HEK293 (cell line): ENCODE measurements at regions not wholly inside any gene's neighbourhood (a gene's known extent, or its start where the extent isn't known, plus 50 kb on each side); places are given as distances from the start of the nearest gene placed in this dataset.
A peak's percentile ranks its signal among the peaks of the same experiment; 100 is the strongest.

ENCODE experiments used
- CTCF ChIA-PET: fragments of 350-600 bp; formaldehyde crosslinking; extraction: SDS; loops from one replicate; lab custom pipeline; 2021; ENCODE audit warnings: antibody characterized with exemption; lab: Yijun Ruan, JAX
- POLR2A ChIA-PET: fragments of 300-600 bp; formaldehyde crosslinking; extraction: SDS; loops from one replicate; lab custom pipeline; 2020; ENCODE audit warnings: antibody characterized with exemption, inconsistent platforms; lab: Yijun Ruan, JAX
- H3K27ac ChIP-seq: fragments of 200-500 bp; sonication (Bioruptor generic); 2 replicates; pipeline ENCODE4 v1.5.1; 2014; ENCODE audit warnings: low read depth, low read length, control low read depth, inconsistent platforms; ENCODE audit errors: extremely low read depth
- H3K36me3 ChIP-seq, 2 experiments: fragments of 200-500 bp in 1 of 2; sonication (Bioruptor generic) in 1 of 2; 1 replicate in 1 of 2; 2 replicates in 1 of 2; pipeline ENCODE4 v1.5.1; 2014 to 2017; ENCODE audit warnings: inconsistent platforms in 2 of 2, low read length in 2 of 2; ENCODE audit not compliant: control insufficient read depth in 2 of 2, insufficient read depth in 1 of 2
- H3K4me1 ChIP-seq: fragments of 200-500 bp; sonication (Bioruptor generic); 2 replicates; pipeline ENCODE4 v1.5.1; 2014; ENCODE audit warnings: mild to moderate bottlenecking, low read length, inconsistent platforms; ENCODE audit not compliant: control insufficient read depth, insufficient read depth
- H3K4me3 ChIP-seq: 2 replicates; pipeline ENCODE4 v1.5.1; 2011; ENCODE audit warnings: low read depth, mild to moderate bottlenecking, control low read depth, low read length, moderate library complexity
- H3K9me3 ChIP-seq: fragments of 200-500 bp; sonication (Bioruptor generic); 2 replicates; pipeline ENCODE4 v1.5.1; 2014; ENCODE audit warnings: low read depth, low read length, inconsistent platforms; ENCODE audit not compliant: control insufficient read depth, insufficient read depth
- ATF2 ChIP-seq: fragments of 450-650 bp; formaldehyde crosslinking; IDR thresholded peaks from 2 replicates; pipeline ENCODE4 v1.5.1; 2016; ENCODE audit warnings: missing biosample characterization, missing genetic modification characterization, low read depth
- GFI1B ChIP-seq: fragments of 450-650 bp; formaldehyde crosslinking; IDR thresholded peaks from 2 replicates; pipeline ENCODE4 v1.5.1; 2016; ENCODE audit warnings: missing biosample characterization, missing genetic modification characterization
- GLIS1 ChIP-seq: fragments of 450-650 bp; formaldehyde crosslinking; IDR thresholded peaks from 2 replicates; pipeline ENCODE4 v1.5.1; 2016; ENCODE audit warnings: missing biosample characterization, missing genetic modification characterization
- HIC1 ChIP-seq: fragments of 450-650 bp; formaldehyde crosslinking; IDR thresholded peaks from 2 replicates; pipeline ENCODE4 v1.5.1; 2016; ENCODE audit warnings: missing biosample characterization, missing genetic modification characterization
- PRDM4 ChIP-seq: fragments of 450-650 bp; formaldehyde crosslinking; IDR thresholded peaks from 2 replicates; pipeline ENCODE4 v1.5.1; 2017; ENCODE audit warnings: missing biosample characterization, missing genetic modification characterization
- WT1 ChIP-seq: fragments of 450-650 bp; formaldehyde crosslinking; IDR thresholded peaks from 2 replicates; pipeline ENCODE4 v1.5.1; 2016; ENCODE audit warnings: missing biosample characterization, missing genetic modification characterization
- ZFHX2 ChIP-seq: fragments of 450-650 bp; formaldehyde crosslinking; conservative IDR thresholded peaks from 2 replicates; pipeline ENCODE4 v1.5.1; 2016; ENCODE audit warnings: missing biosample characterization, missing genetic modification characterization
- ZNF133 ChIP-seq: fragments of 450-650 bp; formaldehyde crosslinking; IDR thresholded peaks from 2 replicates; pipeline ENCODE4 v1.5.1; 2016; ENCODE audit warnings: missing biosample characterization, missing genetic modification characterization
- ZNF146 ChIP-seq: fragments of 450-650 bp; formaldehyde crosslinking; IDR thresholded peaks from 2 replicates; pipeline ENCODE4 v1.5.1; 2016; ENCODE audit warnings: missing biosample characterization, missing genetic modification characterization
- ZNF239 ChIP-seq: fragments of 450-650 bp; formaldehyde crosslinking; IDR thresholded peaks from 2 replicates; pipeline ENCODE4 v1.5.1; 2016; ENCODE audit warnings: missing biosample characterization, missing genetic modification characterization
- ZNF350 ChIP-seq: fragments of 450-650 bp; formaldehyde crosslinking; IDR thresholded peaks from 2 replicates; pipeline ENCODE4 v1.5.0; 2017; ENCODE audit warnings: missing biosample characterization, mild to moderate bottlenecking, missing genetic modification characterization
- ZNF404 ChIP-seq: fragments of 450-650 bp; formaldehyde crosslinking; IDR thresholded peaks from 2 replicates; pipeline ENCODE4 v1.5.1; 2017; ENCODE audit warnings: missing biosample characterization, missing genetic modification characterization
- ZNF416 ChIP-seq: fragments of 450-650 bp; formaldehyde crosslinking; IDR thresholded peaks from 2 replicates; pipeline ENCODE4 v1.5.1; 2016; ENCODE audit warnings: missing biosample characterization, missing genetic modification characterization
- ZNF623 ChIP-seq: fragments of 450-650 bp; formaldehyde crosslinking; IDR thresholded peaks from 2 replicates; pipeline ENCODE4 v1.5.1; 2016; ENCODE audit warnings: missing biosample characterization, missing genetic modification characterization
- ZNF639 ChIP-seq: fragments of 450-650 bp; formaldehyde crosslinking; IDR thresholded peaks from 2 replicates; pipeline ENCODE4 v1.5.1; 2016; ENCODE audit warnings: missing biosample characterization, missing genetic modification characterization
- ZNF692 ChIP-seq: fragments of 450-650 bp; formaldehyde crosslinking; IDR thresholded peaks from 2 replicates; pipeline ENCODE4 v1.5.1; 2016; ENCODE audit warnings: missing biosample characterization, missing genetic modification characterization
- ZNF707 ChIP-seq: fragments of 450-650 bp; formaldehyde crosslinking; IDR thresholded peaks from 2 replicates; pipeline ENCODE4 v1.5.1; 2016; ENCODE audit warnings: missing biosample characterization, missing genetic modification characterization
- ZNF747 ChIP-seq: fragments of 450-650 bp; formaldehyde crosslinking; IDR thresholded peaks from 2 replicates; pipeline ENCODE4 v1.5.1; 2016; ENCODE audit warnings: missing biosample characterization, missing genetic modification characterization
- ZNF791 ChIP-seq: fragments of 450-650 bp; formaldehyde crosslinking; IDR thresholded peaks from 2 replicates; pipeline ENCODE4 v1.5.1; 2016; ENCODE audit warnings: missing biosample characterization, missing genetic modification characterization

DNA sequence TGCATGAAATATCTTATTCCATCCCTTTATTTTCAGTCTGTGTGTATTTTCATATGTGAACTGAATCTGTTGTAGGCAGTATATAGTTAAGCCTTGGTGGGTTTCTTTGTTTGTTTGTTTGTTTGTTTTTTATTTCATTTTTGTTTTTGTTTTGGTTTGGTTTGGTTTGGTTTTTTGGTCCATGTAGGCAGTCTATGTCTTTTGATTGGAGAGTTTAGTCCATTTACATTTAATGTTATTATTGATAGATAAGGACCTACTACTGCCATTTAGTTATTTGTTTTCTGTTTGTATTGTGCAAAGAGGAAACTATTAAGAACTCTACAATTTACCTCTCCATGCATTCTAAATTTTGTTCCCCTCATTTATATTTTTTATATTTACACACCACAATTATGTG is 695.9 kb upstream of the GRM3 start:
- Histone ChIP-seq H3K27ac (no peak overlapping the region), H3K4me1 (no peaks in the 10 kb centered on the region), H3K9me3 (no peaks in the 10 kb centered on the region; the same call in 1 of the 2 replicates), H3K36me3 (no peaks in the 10 kb centered on the region), H3K4me3 (no peak overlapping the region)
- CTCF ChIA-PET = no interaction called here
- POLR2A ChIA-PET = no interaction called here
- no peak for TF ChIP-seq ZFHX2
- no peak for TF ChIP-seq ZNF692 (tag by site-specific recombination)

GRCh38 chr7:85940798-85941197 is 702.9 kb upstream of the GRM3 start:
- no peaks in the 10 kb centered on the region for H3K36me3 ChIP-seq
- ChIA-PET POLR2A (no interaction called here), CTCF (no interaction called here)
- no peak overlapping the region for H3K27ac ChIP-seq
- no peaks in the 10 kb centered on the region for H3K4me1 ChIP-seq
- TF ChIP-seq ZNF416 (tag by site-specific recombination) = no peak
- no peak for TF ChIP-seq ZNF639 (tag by site-specific recombination)
- no peak for TF ChIP-seq GLIS1 (tag by site-specific recombination)
- TF ChIP-seq ZNF623 (tag by site-specific recombination) = no peak
- TF ChIP-seq ZNF791 = no peak
- TF ChIP-seq ZNF239 (tag by site-specific recombination) = no peak
- H3K4me3 ChIP-seq = no peak overlapping the region
- no peaks in the 10 kb centered on the region for H3K9me3 ChIP-seq

DNA sequence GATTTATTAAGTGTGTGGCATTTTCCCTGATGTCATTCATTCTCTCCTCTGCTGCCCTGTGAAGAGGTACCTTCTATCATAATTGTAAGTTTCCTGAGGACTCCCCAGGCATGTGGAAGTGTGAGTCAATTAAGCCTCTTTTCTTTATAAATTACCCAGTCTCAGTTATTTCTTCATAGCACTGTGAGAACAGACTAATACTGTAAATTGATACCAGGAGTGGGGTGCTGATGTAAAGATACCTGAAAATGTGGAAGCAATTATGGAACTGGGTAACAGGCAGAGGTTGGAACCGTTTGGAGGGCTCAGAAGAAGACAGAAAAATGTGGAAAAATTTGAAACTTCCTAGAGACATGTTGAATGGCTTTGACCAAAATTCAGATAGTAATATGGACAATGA is 711.8 kb upstream of the GRM3 start:
- POLR2A ChIA-PET = no interaction called here
- TF ChIP-seq HIC1 (tag by site-specific recombination) (no peak), ZNF707 (peak; percentile 58; the same call in 1 of the 2 replicates)
- TF ChIP-seq, all 188 proteins: peak for 1
- Histone ChIP-seq H3K4me3 (no peak overlapping the region), H3K36me3 (no peaks in the 10 kb centered on the region), H3K4me1 (no peaks in the 10 kb centered on the region), H3K9me3 (no peaks in the 10 kb centered on the region), H3K27ac (no peak overlapping the region)
- CTCF ChIA-PET = interaction anchor here (0.6 kb wide), 1 partner anchor 149 kb away, joined by 4 read pairs; no protein-coding TSS in a partner anchor

GRCh38 chr7:85928500-85928899 is 715.2 kb upstream of the GRM3 start:
- H3K4me3 ChIP-seq = no peak overlapping the region
- CTCF ChIA-PET = no interaction called here
- H3K36me3 ChIP-seq = no peaks in the 10 kb centered on the region
- TF ChIP-seq ZNF146 (tag by site-specific recombination) (no peak), WT1 (tag by site-specific recombination) (no peak), PRDM4 (tag by site-specific recombination) (no peak), ZNF404 (tag by site-specific recombination) (no peak), ATF2 (tag by site-specific recombination) (no peak), ZNF747 (no peak), ZNF133 (tag by site-specific recombination) (no peak), ZNF350 (tag by site-specific recombination) (no peak), GFI1B (tag by site-specific recombination) (no peak)
- POLR2A ChIA-PET = interaction anchor here (0.7 kb wide), 1 partner anchor 513 kb away, joined by 6 read pairs; no protein-coding TSS in a partner anchor
- H3K4me1 ChIP-seq = no peaks in the 10 kb centered on the region
- no peaks in the 10 kb centered on the region for H3K9me3 ChIP-seq
- H3K27ac ChIP-seq = no peak overlapping the region
